ENCODE measurements at regions not wholly inside any gene's neighbourhood (a gene's known extent, or its start where the extent isn't known, plus 50 kb on each side); places are given as distances from the start of the nearest gene placed in this dataset.

DNA sequence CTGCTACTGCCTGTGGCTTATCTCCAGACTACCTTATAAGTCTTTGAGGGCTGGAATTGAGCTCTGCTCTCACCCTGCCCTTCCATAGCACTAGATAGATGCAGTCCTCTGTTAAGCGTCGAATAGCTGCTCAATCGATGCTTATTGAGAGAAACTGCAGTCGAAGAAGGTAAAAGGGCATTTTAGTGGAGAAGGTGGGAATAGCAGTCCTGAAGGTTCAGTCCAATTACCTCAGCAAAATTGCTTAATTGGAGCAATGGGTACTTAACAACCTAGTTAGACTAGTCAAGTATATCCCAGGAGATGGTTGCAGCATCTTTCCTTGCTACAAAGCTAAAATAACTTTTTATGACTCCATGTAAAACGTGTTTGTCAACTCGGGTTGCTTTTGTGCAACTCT lies 66.8 kb upstream of the NT5E start:
- WGBS, 2 experiments = 61 to 74% methylated on average over 5 to 6 of the region's 6 CpGs
- H3K4me1 ChIP-seq (ENCODE audit: control insufficient read depth, insufficient read depth, low read length) = no peaks in the 10 kb centered on the region
- no peak overlapping the region for H3K27ac ChIP-seq (ENCODE audit: insufficient read depth, low read depth, low read length, poor library complexity, severe bottlenecking)
- H3K36me3 ChIP-seq (ENCODE audit: control insufficient read depth, insufficient read depth, low read length) = no peaks in the 10 kb centered on the region
- H3K27me3 ChIP-seq (ENCODE audit: control insufficient read depth, insufficient read depth, low read length, poor library complexity, severe bottlenecking) = no peaks in the 10 kb centered on the region
- no peaks in the 10 kb centered on the region for H3K9me3 ChIP-seq (ENCODE audit: control insufficient read depth, low read length)
- H3K4me3 ChIP-seq (ENCODE audit: insufficient read depth, low read depth, low read length) = no peak overlapping the region

DNA sequence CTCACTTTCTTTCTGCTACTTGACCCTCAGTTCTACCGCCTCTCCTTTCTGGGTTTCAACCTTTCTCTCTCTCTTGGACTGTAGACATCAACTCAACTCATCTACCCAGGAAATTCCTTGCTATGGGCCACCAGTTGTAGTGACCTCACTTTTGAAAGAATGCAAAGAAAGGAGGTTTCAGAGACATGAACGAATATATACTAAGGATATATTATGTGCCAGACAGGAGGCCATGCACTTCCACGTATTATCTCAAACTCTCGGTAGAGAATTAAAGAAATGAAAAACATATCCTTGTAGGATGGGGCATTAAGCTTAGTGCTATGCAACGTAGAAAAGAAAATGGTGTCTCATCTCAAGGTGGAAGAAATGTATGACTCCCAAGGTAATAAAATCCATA lies 67.3 kb upstream of the NT5E start:
- no peak overlapping the region for H3K27ac ChIP-seq (ENCODE audit: insufficient read depth, low read depth, low read length, poor library complexity, severe bottlenecking)
- 95 to 96% methylated on average over 5 of the region's 5 CpGs for WGBS, 2 experiments

DNA sequence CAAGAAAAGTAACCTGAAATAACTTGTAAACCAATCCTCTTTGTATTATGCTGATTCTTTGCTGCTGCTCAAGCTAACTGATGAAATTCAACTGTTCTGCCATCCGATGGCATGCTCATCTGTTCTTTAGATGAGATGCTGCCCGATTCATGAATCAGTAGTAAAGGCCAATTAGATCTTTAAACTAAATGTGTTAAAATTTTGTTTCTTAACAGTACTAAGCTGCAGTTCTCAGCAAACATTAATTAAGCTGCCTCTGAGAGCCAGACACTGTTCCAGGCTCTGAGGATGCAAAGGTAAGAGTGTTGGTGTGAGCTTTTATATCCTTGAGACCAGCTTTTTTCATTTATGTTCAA lies 77.0 kb upstream of the NT5E start:
- Histone ChIP-seq H3K36me3 (ENCODE audit: control insufficient read depth, insufficient read depth, low read length) (no peaks in the 10 kb centered on the region), H3K4me3 (ENCODE audit: insufficient read depth, low read depth, low read length) (no peak overlapping the region), H3K27me3 (ENCODE audit: control insufficient read depth, insufficient read depth, low read length, poor library complexity, severe bottlenecking) (no peaks in the 10 kb centered on the region), H3K9me3 (ENCODE audit: control insufficient read depth, low read length) (no peaks in the 10 kb centered on the region), H3K27ac (ENCODE audit: insufficient read depth, low read depth, low read length, poor library complexity, severe bottlenecking) (no peak overlapping the region), H3K4me1 (ENCODE audit: control insufficient read depth, insufficient read depth, low read length) (no peaks in the 10 kb centered on the region)
- 93 to 97% methylated on average over 2 of the region's 2 CpGs for WGBS, 2 experiments

More for the DNA sequence above, 67.3 kb upstream of the NT5E start:
- H3K4me1 ChIP-seq (ENCODE audit: control insufficient read depth, insufficient read depth, low read length) = no peaks in the 10 kb centered on the region
- H3K36me3 ChIP-seq (ENCODE audit: control insufficient read depth, insufficient read depth, low read length) = no peaks in the 10 kb centered on the region
- no peaks in the 10 kb centered on the region for H3K9me3 ChIP-seq (ENCODE audit: control insufficient read depth, low read length)
- H3K27me3 ChIP-seq (ENCODE audit: control insufficient read depth, insufficient read depth, low read length, poor library complexity, severe bottlenecking) = no peaks in the 10 kb centered on the region
- H3K4me3 ChIP-seq (ENCODE audit: insufficient read depth, low read depth, low read length) = no peak overlapping the region

DNA sequence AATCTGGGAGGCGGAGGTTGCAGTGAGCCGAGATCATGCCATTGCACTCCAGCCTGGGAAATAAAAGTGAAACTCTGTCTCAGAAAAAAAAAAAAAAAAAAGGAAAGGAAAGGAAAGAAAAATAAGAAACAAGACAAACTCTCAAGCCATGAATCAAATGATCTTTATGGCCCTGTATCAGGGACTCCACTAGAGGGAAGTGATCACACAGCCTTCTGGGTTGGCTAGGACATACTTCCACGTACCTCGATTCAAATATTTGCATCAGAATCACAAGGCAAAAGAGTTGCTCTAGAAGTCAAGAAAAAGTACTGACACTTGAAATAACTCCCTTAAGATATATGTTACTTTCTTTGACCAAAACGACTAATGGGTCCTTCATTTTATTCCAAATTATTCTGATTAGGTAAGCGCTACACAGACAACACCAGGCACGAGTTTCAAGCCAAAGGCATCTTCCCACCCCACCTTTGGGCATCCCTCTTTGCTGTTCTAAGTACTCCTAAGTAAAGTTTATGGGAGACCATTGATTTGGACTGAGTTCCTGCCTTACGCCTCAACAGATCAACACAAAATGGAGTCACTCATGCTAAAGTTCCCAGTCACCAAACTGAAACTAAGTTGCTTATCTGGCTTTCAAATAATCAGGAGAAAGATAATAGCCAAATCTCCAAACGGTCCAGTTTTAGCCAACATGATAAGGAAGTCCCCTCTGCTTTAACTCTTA lies 77.5 kb upstream of the NT5E start:
- Histone ChIP-seq H3K4me1 (ENCODE audit: control insufficient read depth, insufficient read depth, low read length) (no peaks in the 10 kb centered on the region), H3K9me3 (ENCODE audit: control insufficient read depth, low read length) (no peaks in the 10 kb centered on the region), H3K4me3 (ENCODE audit: insufficient read depth, low read depth, low read length) (no peak overlapping the region), H3K27me3 (ENCODE audit: control insufficient read depth, insufficient read depth, low read length, poor library complexity, severe bottlenecking) (no peaks in the 10 kb centered on the region), H3K27ac (ENCODE audit: insufficient read depth, low read depth, low read length, poor library complexity, severe bottlenecking) (no peak overlapping the region), H3K36me3 (ENCODE audit: control insufficient read depth, insufficient read depth, low read length) (no peaks in the 10 kb centered on the region)
- WGBS, 2 experiments = 90 to 96% methylated on average over 9 of the region's 9 CpGs

DNA sequence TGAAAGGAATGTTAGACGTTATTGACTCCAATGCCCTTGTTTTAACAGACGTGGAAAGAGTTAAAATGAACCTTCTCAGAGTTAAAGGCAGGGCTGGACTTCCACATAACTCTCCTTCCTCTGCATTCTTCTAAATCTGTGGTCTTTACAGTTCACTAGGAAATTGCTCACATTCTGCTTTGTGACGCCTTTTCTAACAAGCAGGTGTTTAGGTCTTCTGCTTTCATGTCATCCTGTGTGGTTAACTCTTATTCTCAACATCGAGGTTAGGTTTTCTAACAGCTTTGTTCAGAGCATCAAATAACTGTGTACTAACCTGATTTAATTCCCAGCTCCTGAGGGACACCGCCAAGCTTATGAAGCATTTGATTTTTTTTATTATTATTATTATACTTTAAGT lies 81.3 kb upstream of the NT5E start:
- no peaks in the 10 kb centered on the region for H3K9me3 ChIP-seq (ENCODE audit: control insufficient read depth, low read length)
- WGBS, 2 experiments = 91 to 95% methylated on average over 4 of the region's 5 CpGs
- H3K27me3 ChIP-seq (ENCODE audit: control insufficient read depth, insufficient read depth, low read length, poor library complexity, severe bottlenecking) = no peaks in the 10 kb centered on the region
- no peaks in the 10 kb centered on the region for H3K4me1 ChIP-seq (ENCODE audit: control insufficient read depth, insufficient read depth, low read length)
- H3K36me3 ChIP-seq (ENCODE audit: control insufficient read depth, insufficient read depth, low read length) = no peaks in the 10 kb centered on the region
- H3K27ac ChIP-seq (ENCODE audit: insufficient read depth, low read depth, low read length, poor library complexity, severe bottlenecking) = no peak overlapping the region
- no peak overlapping the region for H3K4me3 ChIP-seq (ENCODE audit: insufficient read depth, low read depth, low read length)

DNA sequence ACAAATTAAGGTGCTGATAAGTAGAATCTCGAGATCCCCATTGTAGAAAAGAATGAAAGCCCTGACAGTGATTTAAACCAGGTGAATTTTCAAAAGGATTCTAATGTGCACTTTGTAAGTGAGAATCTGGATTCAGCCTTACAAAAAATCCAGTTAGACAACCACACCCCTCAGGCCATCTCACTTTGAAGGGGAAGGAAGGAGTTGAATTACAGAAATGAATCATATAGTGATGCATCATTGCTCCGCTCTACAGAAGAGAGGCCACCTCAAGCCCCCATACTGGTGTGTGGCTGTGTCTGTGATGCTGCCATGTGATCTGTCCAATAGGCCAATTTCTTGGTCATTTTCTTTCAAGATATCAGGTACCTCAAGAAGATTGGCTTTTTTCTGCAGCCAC lies 85.5 kb upstream of the NT5E start:
- 91 to 98% methylated on average over 2 of the region's 2 CpGs for WGBS, 2 experiments
- no peak overlapping the region for H3K27ac ChIP-seq (ENCODE audit: insufficient read depth, low read depth, low read length, poor library complexity, severe bottlenecking)

DNA sequence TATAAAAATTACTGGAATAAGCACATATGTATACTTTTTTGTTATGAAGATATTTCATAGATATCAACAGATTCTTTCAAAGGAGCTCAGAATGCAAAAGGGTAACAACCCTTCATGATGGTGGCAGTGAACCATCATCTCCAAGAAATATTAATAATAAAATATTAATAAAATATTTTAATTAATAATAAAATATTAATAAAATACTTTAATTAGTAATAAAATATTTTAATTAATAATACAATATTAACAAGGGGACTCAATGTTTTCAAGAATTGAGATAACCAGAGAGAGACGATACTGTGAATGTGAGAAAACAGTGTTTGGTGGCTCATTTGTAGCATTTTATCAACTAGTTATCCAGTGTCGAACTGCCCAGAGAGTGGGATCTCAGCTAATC lies 86.0 kb upstream of the NT5E start:
- Histone ChIP-seq H3K4me3 (ENCODE audit: insufficient read depth, low read depth, low read length) (no peak overlapping the region), H3K4me1 (ENCODE audit: control insufficient read depth, insufficient read depth, low read length) (no peaks in the 10 kb centered on the region), H3K27ac (ENCODE audit: insufficient read depth, low read depth, low read length, poor library complexity, severe bottlenecking) (no peak overlapping the region), H3K27me3 (ENCODE audit: control insufficient read depth, insufficient read depth, low read length, poor library complexity, severe bottlenecking) (no peaks in the 10 kb centered on the region), H3K9me3 (ENCODE audit: control insufficient read depth, low read length) (no peaks in the 10 kb centered on the region), H3K36me3 (ENCODE audit: control insufficient read depth, insufficient read depth, low read length) (no peaks in the 10 kb centered on the region)
- 91 to 98% methylated on average over 2 of the region's 2 CpGs for WGBS, 2 experiments

More for the DNA sequence above, 85.5 kb upstream of the NT5E start:
- Histone ChIP-seq H3K27me3 (ENCODE audit: control insufficient read depth, insufficient read depth, low read length, poor library complexity, severe bottlenecking) (no peaks in the 10 kb centered on the region), H3K9me3 (ENCODE audit: control insufficient read depth, low read length) (no peaks in the 10 kb centered on the region), H3K4me3 (ENCODE audit: insufficient read depth, low read depth, low read length) (no peak overlapping the region), H3K36me3 (ENCODE audit: control insufficient read depth, insufficient read depth, low read length) (no peaks in the 10 kb centered on the region), H3K4me1 (ENCODE audit: control insufficient read depth, insufficient read depth, low read length) (no peaks in the 10 kb centered on the region)

DNA sequence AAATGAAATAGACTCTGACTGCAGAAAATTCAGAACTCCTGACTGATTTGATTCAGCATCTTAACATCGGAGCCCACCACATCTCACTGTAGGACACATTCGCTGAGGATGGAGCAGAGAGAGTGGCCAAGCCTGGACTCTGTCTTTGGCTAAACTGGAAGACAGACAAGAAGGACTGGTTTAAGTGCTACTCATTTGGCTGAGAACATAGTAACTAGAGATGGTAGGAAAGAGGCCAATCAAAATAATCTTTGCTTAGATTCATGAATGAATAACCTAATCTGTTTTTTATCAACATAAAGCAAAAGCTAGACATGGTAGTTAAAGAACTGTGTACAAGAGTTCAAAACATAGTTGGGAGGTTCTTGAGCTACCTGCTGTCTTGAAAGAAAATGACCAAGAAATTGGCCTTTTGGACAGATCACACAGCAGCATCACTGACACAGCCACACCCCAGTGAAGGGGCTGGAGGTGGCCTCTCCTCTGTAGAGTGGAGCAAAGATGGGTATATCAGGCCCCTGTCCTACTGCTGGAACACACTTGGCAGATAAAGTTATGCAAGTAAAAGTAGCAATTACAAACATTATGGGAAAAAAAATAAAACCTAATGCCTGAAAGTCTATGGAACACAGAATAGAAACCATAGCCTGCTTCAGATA lies 87.1 kb upstream of the NT5E start:
- Histone ChIP-seq H3K27me3 (ENCODE audit: control insufficient read depth, insufficient read depth, low read length, poor library complexity, severe bottlenecking) (no peaks in the 10 kb centered on the region), H3K9me3 (ENCODE audit: control insufficient read depth, low read length) (no peaks in the 10 kb centered on the region), H3K36me3 (ENCODE audit: control insufficient read depth, insufficient read depth, low read length) (no peaks in the 10 kb centered on the region), H3K27ac (ENCODE audit: insufficient read depth, low read depth, low read length, poor library complexity, severe bottlenecking) (no peak overlapping the region), H3K4me3 (ENCODE audit: insufficient read depth, low read depth, low read length) (no peak overlapping the region), H3K4me1 (ENCODE audit: control insufficient read depth, insufficient read depth, low read length) (no peaks in the 10 kb centered on the region)
- 91 to 93% methylated on average over 2 of the region's 2 CpGs for WGBS, 2 experiments

DNA sequence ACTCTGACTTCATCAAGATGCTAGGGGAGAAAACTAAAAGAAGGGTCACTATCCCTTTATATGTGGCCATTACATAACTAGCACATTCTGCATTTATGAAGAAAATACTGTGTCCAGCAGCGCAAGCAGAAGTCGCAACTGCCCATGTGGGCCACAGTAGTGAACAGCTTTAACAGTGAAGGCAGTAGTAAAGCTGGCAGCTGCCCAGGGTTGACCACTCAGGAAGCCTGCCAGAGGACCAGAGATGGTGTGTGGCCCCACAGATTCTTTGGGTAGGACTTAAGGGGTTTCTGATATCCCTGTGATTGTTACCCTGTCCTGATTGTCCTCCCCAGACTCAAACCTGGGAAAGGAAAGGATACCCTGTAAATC lies 88.3 kb upstream of the NT5E start:
- Histone ChIP-seq H3K27ac (ENCODE audit: insufficient read depth, low read depth, low read length, poor library complexity, severe bottlenecking) (no peak overlapping the region), H3K27me3 (ENCODE audit: control insufficient read depth, insufficient read depth, low read length, poor library complexity, severe bottlenecking) (no peaks in the 10 kb centered on the region), H3K4me3 (ENCODE audit: insufficient read depth, low read depth, low read length) (no peak overlapping the region), H3K4me1 (ENCODE audit: control insufficient read depth, insufficient read depth, low read length) (no peaks in the 10 kb centered on the region), H3K36me3 (ENCODE audit: control insufficient read depth, insufficient read depth, low read length) (no peaks in the 10 kb centered on the region), H3K9me3 (ENCODE audit: control insufficient read depth, low read length) (no peaks in the 10 kb centered on the region)
- 96 to 98% methylated on average over 2 of the region's 2 CpGs for WGBS, 2 experiments

DNA sequence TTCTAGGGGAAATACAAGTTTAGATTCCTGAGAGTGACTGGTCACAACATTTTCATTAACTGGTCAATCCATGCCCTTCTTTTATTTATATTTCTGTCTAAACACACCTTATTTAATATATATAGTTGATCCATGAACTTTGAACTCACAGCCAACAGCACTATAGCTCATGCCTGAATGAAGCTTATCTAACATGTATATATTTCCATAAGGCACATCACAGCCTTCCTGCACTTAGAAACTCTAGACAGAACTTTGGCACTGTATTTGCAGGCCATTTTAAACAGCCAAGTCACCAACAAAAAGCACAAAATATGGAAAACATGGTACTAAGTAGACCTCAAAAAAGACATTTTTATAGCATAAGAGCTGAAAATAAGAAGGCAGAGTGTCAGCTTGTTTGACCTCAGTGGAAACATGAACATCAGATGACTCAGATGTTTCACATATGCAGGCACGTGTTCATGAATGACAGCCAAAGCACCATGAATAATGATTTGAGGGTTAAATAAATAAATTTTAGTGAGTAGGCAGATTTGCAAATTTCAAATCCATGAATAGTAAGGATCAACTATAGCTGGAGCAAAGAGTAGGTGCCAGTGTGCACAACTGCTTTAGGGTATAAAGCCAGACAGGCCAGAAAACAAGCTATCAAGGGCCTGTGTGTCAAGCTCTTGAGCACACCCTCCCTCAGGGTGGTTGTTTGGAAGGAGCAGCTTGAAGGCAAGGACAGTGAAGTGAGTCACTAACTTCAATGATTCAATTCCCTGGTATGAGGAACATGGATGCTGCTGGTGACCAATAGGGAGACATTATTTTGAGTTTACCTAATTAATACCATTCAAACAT lies 88.9 kb upstream of the NT5E start:
- Histone ChIP-seq H3K27me3 (ENCODE audit: control insufficient read depth, insufficient read depth, low read length, poor library complexity, severe bottlenecking) (no peaks in the 10 kb centered on the region), H3K4me1 (ENCODE audit: control insufficient read depth, insufficient read depth, low read length) (no peaks in the 10 kb centered on the region), H3K27ac (ENCODE audit: insufficient read depth, low read depth, low read length, poor library complexity, severe bottlenecking) (no peak overlapping the region), H3K36me3 (ENCODE audit: control insufficient read depth, insufficient read depth, low read length) (no peaks in the 10 kb centered on the region), H3K4me3 (ENCODE audit: insufficient read depth, low read depth, low read length) (no peak overlapping the region), H3K9me3 (ENCODE audit: control insufficient read depth, low read length) (no peaks in the 10 kb centered on the region)
- 89 to 95% methylated on average over 1 of the region's 1 CpG for WGBS, 2 experiments
